Keratinocyte (primary cell): ENCODE measurements at regions not wholly inside any gene's neighbourhood (a gene's known extent, or its start where the extent isn't known, plus 50 kb on each side); places are given as distances from the start of the nearest gene placed in this dataset.

Source experiments
- CTCF ChIP-seq, 3 experiments: IDR thresholded peaks in 1 of 3; conservative IDR thresholded peaks in 1 of 3; optimal IDR thresholded peaks in 1 of 3; 2 replicates in 2 of 3; 3 replicates in 1 of 3; pipeline versions ENCODE3 to v1.5.1; 2011; ENCODE audit warnings: low read length in 3 of 3, mild to moderate bottlenecking in 3 of 3, moderate library complexity in 2 of 3, control low read depth in 1 of 3, inconsistent platforms in 1 of 3; ENCODE audit not compliant: insufficient read depth in 2 of 3; ENCODE audit errors: extremely low read depth in 1 of 3
- EZH2 ChIP-seq: IDR thresholded peaks from one replicate; pipeline ENCODE4 v1.6.1; 2012; ENCODE audit warnings: inconsistent platforms, mild to moderate bottlenecking, low read length, moderate library complexity

GRCh38 chr13:34417896-34418295, 524.2 kb upstream of the NBEA start:
- TF ChIP-seq CTCF (optimal IDR thresholded peaks at IDR 0.05 in 1 of 3, IDR thresholded peaks at IDR 0.05 in 1 of 3, conservative IDR thresholded peaks at IDR 0.05 in 1 of 3; ENCODE audit: extremely low read depth in 1 of 3, insufficient read depth in 2 of 3, low read length in 3 of 3): no peak
- TF ChIP-seq EZH2: no peak
